GM21528 (cell line): ENCODE measurements at regions not wholly inside any gene's neighbourhood (a gene's known extent, or its start where the extent isn't known, plus 50 kb on each side); places are given as distances from the start of the nearest gene placed in this dataset.
"Not testable (repeated sequence)": the region's sequence is repeated elsewhere in the genome, so short reads cannot be mapped to it uniquely, and the experiment has no call there.

Source experiments
- ATAC-seq: cut with Tn5 transposase; IDR thresholded peaks from one replicate; pipeline ENCODE4 v1.9.1; 2021; ENCODE audit warnings: mild to moderate bottlenecking, moderate library complexity; ENCODE audit not compliant: unreplicated experiment, low FRiP score

DNA sequence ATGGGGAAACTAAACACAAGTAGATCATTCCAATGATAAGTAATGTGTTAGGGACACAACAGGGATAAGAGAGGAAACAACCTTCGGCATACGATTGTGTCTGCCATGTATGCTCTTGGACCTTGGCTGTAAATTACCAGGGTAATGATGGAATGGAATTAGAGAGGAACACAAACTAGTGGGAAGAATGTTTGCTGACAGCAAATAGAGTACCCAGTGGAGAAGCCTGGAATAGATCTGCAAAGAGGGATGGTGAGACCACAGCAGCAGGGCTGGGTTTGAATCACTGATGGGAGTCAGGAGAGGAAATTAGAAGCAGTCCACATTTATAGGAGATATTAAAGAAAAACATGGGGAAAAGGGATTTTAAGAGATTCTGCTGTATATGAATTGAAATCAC, 172.8 kb downstream of the LRIG3 start:
- ATAC-seq, result no peak

DNA sequence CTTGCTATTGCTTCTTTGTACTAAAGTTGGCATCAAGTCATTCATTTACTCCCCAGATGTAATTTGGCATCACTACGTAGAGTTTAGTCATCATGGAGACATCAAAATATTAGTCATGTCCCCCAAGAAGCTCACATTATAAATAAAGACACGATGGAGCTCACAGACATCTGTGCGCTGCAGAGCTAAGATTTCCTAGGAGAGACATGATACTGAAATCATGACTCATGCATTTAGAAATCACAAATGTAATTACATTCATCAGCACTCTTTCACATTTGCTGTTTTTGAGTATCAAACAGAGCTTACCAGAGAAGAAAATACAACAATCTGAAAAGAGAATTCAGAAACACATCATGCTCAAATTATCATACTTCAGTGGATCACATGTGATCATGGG, 169.8 kb downstream of the LRIG3 start:
- ATAC-seq, result no peak

DNA sequence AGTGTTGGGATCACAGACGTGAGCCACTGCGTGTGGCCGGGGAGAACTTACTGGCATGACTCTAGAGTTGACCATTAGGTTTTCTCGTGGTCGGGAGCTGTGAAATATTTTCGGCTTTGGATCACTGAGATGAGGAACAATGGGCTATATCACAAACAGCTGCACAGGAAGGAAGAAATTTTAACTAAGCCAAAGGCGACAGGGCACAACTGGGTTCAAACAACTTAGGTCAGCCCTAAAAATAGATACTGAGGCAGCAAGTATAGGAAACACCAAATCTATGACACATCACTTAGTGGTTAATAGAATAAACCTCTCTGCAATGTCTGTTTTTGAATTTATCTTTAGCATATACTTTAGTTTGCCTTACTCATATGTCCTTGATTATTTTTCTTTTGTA, 162.9 kb downstream of the LRIG3 start:
- no peak for ATAC-seq

DNA sequence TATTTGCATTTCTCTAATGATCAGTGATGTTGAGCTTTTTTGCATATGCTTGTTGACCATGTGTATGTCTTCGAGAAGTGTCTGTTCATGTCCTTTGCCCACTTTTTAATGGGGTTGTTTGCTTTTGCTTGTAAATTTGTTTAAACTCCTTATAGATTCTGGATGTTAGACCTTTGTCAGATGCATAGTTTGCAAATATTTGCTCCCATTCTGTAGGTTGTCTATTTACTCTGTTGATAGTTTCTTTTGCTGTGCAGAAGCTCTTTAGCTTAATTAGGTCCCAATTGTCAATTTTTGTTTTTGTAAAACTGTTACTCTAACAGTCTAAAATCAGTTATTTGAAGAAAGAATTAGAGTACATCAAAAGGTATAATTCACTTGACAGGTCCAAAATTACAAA, 160.6 kb downstream of the LRIG3 start:
- not testable (repeated sequence) for ATAC-seq

DNA sequence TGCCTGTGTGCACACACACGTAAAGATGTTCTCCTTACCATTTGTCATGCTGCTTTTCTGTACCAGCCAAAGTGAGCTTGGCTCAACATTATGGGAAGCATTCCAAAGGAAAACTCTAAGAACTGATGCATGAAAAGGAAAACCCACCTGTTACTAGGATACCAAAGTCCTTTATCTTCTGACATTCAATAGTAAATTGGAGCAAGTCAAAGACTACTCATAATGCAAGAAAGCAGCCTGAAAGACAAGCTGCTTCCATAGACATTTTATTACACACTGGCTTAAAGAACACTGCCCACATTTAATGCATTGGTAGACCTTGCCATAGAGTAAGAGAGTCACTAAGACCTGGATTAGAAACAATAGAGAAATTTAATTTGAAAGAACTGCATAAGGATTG, 159.0 kb downstream of the LRIG3 start:
- ATAC-seq, result no peak

DNA sequence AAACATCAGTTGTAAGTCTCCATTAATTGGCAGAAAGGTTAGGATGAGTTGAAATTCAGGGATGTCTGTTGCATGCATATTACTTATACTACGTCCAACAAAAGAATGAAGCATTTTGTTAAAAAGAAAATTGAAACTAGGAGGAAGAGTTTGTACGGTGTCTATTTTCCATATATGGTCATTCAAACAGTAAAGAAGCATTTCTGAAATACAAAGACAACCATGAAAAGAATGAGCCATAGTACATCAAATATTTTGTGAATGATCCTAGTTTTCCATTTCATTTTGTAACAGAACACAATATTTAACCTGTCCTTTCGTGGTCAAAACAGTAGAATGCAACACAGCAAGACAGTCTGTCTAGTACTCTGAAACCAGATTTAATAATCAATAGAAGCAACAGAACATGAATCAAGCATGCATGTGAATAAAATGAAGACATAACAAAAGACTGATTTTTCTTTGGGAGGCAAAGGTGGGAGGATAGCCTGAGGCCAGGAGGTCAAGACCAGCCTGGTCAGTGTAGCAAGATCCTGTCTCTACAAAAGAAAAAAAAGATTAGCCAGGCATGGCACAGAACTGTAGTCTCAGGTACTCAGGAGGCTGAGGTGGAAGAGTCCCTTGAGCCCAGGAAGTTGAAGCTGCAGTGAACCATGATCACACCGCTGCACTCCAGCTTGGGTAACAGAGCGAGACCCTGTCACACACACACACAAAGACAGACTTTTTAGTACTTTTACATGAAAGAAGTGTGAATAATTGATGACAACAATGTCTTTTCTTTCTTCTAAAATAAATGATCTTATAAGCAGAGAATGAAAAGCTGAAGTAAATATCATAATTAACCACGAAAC, 156.0 kb downstream of the LRIG3 start:
- ATAC-seq, result no peak

DNA sequence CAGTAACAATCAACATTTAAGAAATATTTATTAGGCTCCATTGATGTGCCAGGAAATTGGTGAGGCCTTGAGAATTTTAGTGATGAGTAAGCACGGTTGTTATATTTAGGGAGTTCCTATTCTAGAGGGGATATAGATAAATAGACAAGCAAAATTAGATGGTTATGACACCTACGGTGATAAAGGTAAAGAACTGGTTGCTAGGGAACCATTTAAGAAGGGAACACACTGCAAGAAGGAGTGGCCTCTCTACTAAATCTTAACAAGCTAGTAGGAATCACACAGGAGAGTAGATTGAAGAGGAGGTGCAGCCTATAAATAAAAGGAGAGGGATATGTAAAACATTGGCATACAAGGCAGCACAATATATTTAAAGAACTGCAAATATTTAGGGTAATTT, 155.2 kb downstream of the LRIG3 start:
- ATAC-seq, result no peak

DNA sequence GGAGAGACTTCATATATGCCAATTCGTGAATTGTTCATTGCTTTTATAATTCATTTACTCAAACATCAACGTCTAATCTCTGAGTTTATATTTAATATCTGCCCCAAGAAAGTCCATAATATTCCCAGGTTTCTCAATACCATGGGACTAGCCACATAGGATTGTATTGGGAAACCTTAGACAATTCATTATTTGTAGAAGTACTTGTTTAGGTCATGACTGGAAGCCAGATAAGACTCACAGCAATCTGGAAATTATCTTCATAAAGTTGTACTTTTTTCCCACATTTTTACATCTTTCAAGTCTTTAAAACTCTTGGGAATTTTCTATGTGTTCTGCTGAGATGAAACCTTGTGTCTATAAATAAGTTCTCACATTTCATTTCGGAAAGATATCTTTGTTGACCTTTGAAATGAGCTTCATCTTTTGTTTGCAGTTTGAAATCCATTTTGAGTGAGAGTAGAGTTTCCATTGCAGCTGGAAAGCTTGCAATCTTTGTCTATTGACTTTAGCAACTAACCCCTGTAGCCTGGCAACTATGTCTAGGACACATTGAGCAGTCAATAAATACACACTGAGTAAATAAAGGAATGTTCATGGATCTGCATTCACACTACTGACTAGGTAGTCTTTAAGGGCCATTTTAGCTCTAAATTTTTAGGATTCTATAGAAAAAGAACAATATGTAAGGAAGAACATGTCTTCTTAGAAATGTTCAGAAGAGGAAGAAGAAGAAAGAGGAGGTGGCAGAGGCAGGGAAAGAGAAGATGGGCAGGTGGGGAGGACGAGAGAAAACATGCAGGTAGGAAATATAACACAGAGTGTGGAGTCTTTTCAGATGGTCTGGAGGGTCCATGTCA, 154.4 kb downstream of the LRIG3 start:
- no peak for ATAC-seq

DNA sequence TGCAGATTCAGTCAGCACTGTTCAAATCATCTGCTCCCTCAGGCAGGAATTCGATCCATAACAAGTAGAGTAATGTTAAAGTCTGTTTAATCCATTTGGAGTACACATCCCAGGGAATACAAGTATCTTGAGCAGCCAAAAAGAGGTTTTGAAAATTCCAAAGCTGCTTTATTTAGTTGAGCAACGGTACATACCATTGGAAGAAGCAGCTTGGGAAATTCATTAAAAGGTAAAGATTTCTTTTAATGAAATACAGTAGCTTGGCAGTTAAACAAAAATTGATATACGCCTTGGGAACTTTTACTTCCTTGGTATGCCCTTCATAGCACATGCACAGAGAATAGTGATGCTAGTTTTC, 153.8 kb downstream of the LRIG3 start:
- no peak for ATAC-seq

DNA sequence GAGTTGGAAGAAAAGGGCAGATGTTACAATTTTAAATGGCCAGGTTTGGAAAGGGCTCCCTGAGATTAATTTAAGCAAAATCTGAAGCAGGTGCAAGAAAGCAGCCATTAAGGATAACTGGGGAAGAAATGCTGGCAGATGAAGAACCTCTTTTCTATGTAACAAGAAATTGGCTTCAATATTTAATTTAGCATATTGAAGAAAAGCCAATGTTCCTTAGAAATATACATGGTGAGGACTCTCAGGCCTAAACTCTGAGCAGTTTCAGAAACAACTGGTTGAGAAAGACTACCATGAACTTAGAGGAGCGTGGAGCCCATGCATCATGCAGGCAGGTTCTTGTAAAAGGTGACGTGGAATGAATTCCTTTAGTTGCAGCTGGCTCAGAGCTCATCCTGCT, 152.8 kb downstream of the LRIG3 start:
- ATAC-seq, result no peak

DNA sequence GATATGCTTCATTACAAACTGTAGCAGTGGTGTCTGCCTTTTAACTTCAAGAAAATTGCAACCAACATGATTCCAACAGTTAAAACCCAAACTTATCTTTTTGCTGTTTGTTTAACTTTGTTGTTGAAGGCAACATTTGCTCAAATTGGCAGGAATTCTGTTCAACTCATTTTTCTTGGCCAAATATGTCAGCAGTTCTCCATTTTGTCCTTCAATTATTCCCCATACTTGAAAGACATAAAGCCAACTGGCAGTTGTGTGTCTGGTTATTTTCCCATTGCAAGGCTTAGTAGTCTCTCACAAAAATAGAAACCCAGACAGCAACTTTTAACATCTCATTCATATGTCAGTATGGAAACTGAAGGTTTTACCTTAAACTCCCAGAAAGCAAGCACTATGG, 146.3 kb downstream of the LRIG3 start:
- no peak for ATAC-seq

DNA sequence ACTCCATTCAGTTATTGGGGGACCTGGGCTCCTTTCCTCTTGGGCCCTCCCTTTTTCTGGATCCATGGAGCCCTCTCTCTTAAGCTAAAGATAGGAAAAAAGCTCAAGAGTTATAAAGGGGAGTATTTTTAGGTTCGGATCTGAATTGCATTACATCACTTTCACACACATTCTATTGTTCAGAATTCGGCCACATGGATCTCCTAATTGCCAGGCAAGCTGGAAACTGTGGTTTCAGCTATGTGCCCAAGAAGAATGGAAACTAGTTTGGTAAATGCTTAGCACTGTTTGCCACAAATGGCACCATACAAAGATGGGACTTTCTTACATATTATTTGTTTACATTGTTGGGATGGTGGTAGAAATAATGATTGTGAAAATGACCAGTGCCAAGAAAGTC, 145.6 kb downstream of the LRIG3 start:
- no peak for ATAC-seq

DNA sequence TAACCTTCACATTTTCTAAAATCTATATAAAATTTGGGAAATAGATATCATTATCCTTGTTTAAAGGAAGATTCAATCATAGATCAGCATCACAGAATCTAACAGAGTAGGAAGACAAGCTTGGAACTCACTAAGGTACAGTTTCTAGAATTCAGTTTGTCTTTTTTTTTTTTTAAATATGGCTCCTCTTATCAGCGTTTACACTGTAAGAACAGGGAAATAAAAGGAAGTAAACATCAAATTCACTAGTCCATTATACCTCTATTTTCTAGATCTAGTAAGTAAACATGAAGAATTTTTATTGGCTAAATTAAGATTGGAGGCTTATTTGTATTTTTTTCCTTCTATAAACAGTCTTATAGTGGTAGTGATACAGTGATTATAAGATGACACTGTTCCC, 144.9 kb downstream of the LRIG3 start:
- ATAC-seq, result no peak

DNA sequence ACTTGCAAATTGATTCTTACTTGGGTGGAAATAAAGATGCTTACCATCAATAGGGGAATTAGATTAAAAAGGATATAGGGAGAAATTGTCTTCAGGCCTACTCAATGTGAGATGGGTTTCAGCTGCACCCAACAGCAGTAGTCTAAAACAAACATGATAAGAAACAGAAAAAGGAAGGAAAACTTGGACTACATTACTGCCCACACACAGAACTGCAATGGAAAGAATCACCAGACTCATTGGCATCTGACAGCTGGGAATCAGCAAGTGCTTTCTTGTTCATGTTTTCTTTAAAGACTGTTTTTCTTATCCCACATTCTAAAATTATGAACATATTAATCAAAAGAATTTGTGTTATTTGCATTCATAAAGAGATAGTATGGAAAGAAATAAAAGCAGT, 144.2 kb downstream of the LRIG3 start:
- no peak for ATAC-seq

DNA sequence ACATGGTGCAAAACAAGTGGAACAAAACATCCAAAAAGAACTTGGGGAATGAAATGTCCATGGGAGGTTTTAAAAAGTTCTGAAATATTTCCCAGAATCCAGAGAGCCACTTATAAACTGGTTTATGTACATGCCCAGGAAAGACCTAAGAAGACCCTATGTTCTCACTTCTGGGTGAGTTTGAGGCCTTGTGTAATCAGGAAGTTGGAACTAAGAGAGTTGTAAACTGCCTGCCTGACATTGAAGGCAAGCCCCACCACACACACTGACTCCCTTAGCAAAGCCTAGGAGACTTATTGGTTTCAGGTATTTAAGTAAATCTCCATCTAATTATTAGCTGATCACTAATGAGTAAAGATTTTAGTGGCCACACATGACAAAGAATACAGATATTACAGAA, 142.5 kb downstream of the LRIG3 start:
- ATAC-seq, result no peak

DNA sequence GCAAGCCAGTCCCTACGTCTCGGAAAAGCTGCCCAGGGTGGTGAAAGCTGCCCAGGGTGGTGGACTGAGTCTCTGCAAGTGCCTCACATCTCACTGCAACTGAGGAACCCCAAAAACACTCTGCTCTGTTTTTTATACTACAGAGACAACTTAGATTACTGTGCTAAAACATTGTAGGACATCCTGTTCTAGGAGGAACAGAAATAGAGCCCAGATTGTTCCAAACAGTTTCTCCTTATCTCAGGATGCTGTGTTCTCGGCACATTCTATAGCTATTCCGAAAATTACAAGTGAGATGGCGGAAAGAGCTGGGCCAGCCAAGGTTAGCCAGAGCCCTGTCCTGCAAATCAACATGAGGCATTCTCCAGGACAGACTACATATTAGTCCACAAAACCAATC, 138.7 kb downstream of the LRIG3 start:
- no peak for ATAC-seq

DNA sequence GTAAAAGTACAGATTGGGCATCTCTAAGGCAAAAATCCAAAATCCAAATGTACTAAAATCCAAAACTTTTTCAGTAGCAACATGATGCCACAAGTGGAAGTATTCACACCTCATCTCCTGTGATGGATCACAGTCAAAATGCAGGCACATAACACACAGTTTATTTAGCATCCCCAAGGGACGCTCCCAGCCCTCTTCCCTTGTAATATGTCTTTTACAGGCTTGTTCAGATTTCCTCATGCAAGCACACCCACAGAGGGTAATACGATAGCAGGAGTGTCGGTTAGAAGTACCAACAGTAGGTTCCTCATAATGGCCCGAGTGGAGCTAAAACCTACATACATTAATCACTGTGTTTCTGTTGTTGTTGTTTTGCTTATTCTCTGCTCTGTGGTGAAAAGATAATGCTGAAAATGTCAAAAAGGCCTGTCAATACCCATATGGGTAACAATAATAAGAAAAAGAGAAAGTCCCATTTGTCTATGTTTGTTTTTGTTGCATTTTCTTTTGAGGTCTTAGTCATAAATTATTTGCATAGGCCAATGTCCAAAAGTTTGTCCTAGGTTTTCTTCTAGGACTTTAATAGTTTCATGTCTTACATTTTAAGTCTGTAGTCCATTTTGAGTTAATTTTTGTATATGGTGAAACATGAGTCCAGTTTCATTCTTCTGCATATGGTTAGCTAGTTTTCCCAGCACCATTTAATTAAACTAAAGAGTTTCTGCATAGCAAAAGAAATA, 133.1 kb downstream of the LRIG3 start:
- no peak for ATAC-seq

DNA sequence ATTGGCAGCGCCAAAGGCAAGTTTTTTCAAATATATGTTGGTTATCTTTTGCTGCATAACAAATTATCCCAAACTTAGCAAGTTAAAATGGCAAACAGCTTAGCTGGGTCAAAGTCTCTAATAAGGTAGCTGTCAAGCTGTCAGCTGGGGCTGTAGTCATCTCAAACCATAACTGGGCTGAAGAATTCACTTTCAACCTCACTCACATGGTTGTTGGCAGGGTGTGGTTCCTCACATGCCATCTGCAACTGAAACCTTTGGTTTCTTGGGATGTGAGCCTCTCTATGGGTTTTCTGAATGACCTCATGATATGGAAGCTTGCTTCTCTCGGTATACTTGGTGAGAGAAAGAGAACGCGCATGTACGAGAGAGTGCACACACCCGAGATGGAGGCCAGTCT, 125.4 kb downstream of the LRIG3 start:
- ATAC-seq, result no peak

DNA sequence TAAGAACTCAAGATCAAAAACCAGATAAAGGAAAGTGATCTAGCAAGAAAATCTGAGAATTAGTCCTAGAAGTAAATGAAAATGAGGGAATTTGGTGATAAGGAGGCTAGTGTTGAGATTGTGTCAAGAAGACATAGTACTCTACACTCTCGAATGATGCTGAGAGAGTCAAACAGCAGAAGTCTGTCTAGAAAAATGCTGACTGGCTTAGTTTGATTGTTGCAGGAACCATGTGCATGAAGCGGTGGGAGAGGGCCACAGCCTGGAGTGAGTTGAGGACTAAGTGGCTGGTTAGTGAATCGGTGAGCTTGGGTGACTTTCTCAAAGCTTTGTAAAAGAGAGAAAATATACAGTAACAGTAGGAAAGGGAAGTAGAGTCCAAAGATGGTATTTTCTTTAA, 124.5 kb downstream of the LRIG3 start:
- ATAC-seq, result no peak

DNA sequence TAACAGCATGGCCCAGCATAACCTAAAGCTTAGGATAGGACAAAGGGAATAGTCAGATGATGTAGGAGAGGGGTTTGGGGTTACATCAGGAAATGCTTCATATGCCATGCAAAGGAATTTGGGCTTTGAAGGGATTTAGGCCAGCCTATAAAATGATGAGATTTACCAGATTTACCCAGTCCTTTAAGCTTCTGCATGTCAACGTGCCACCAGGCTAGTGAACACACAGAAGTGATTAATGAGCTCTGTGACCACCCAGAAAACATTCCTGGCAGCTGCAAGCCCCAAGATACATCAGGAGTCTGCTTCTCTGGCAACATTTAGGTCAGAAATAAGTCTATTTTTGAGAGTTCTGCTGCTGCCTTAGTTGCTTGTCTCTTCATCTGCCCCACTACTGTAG, 118.3 kb downstream of the LRIG3 start:
- no peak for ATAC-seq

DNA sequence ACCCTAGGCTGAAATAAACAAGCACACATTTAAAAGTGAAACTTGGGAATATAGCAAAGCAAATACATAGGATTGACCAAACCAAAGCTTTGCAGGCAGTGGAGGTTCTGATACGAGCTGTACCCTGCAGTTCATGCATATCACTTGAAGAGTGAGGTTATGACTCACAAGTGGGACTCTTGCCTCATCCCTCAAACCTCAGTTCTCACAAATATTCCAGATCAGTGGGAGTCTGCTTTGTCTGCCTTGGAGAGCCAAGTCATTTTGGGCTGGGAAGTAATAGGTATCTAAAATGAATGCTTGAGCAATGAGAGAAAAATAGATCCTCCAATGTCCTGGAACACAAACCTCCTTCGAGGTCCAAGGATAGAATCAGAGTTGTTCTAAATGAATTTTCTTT, 116.4 kb downstream of the LRIG3 start:
- ATAC-seq, result no peak
